ENCODE measurements at regions not wholly inside any gene's neighbourhood (a gene's known extent, or its start where the extent isn't known, plus 50 kb on each side); places are given as distances from the start of the nearest gene placed in this dataset.
A peak's percentile ranks its signal among the peaks of the same experiment; 100 is the strongest.

DNA sequence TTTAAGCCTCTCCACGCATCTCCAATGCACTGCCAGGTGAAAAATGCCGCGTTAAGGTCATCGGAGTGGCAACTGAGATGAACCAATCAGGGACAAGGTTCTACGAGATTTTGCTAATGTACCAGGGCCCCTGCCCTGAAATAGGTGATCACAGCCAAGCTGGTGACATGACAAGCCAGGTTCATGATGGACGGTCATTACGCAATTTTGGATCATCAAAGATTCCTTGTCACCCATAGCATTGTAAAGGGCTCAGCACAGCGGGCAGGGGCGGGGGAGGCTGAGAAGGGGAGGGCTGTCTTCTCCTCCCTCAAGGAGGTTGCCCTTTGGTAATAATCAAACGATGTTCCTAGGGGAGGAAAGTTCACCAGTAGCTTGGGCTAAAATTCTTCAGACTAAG, 475.5 kb downstream of the NPHP4 start:
- DNase-seq (ENCODE audit: low read depth), result no peak
- TF ChIP-seq, protein P1, sequence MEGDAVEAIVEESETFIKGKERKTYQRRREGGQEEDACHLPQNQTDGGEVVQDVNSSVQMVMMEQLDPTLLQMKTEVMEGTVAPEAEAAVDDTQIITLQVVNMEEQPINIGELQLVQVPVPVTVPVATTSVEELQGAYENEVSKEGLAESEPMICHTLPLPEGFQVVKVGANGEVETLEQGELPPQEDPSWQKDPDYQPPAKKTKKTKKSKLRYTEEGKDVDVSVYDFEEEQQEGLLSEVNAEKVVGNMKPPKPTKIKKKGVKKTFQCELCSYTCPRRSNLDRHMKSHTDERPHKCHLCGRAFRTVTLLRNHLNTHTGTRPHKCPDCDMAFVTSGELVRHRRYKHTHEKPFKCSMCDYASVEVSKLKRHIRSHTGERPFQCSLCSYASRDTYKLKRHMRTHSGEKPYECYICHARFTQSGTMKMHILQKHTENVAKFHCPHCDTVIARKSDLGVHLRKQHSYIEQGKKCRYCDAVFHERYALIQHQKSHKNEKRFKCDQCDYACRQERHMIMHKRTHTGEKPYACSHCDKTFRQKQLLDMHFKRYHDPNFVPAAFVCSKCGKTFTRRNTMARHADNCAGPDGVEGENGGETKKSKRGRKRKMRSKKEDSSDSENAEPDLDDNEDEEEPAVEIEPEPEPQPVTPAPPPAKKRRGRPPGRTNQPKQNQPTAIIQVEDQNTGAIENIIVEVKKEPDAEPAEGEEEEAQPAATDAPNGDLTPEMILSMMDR (conservative IDR thresholded peaks at IDR 0.05; ENCODE audit: low read length), result no peak
- no peak overlapping the region for H3K4me3 ChIP-seq (ENCODE audit: low read length)

DNA sequence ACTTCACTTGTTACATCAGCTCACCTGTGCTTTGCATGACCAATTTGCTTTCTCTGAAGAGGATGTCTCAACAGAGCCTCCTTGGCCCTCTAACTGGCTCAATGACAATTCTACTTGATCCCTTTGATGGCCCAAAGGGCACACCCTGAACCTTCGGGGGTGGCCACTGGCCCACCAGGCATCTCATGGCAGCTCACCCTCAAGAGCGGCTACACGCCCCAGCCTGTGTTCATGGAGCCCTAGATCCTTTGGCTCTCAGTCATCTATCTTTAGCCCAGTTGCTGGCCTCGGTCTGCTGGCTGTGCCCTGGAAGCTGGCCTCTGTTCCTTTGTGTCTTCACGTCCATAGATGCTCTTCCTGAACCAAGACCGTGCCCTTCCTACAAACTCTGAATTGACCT, 476.7 kb downstream of the NPHP4 start:
- H3K4me3 ChIP-seq (ENCODE audit: low read length), result no peak overlapping the region
- TF ChIP-seq, protein P1 (conservative IDR thresholded peaks at IDR 0.05; ENCODE audit: low read length), result no peak
- DNase-seq (ENCODE audit: low read depth), result no peak

GRCh38 chr1:5514527-5515183, 477.6 kb downstream of the NPHP4 start:
- DNase-seq (ENCODE audit: low read depth), result peak; percentile 24
- TF ChIP-seq, protein P1 (conservative IDR thresholded peaks at IDR 0.05; ENCODE audit: low read length), result peak; percentile 93
- no peak overlapping the region for H3K4me3 ChIP-seq (ENCODE audit: low read length)

DNA sequence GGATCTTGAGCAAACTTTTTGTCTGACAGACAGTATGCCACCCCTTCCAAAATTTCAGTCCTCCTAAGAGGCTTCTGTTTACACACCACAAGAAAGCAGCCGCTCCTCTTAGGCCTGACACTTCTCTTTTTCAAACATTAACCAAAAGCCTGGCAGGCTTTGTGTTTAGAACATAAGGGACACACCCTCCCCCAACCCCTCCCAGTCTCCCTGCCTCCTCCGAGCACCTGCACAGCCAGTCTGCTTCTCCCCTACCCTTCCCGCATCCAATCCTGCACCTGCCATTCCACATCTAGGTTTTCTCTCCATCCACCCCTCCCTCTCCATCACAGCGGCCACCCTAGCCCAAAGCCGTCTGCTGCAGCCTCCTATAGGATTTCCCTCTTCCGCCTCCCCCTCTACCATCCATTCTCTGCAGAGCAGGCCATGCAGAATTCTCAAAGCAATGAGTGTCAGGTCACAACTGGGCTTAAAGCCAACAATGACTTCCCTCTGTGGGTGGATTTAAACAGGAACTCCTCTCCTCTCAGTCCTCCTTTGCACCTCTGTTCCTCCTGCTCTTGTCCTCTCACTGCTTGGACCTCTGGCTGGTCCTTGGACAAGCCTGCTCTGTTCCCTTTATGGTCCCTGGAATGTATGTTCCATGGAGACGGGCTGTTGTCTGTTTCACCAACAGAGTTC, 478.2 kb downstream of the NPHP4 start:
- TF ChIP-seq, protein P1 (conservative IDR thresholded peaks at IDR 0.05; ENCODE audit: low read length), result no peak
- no peak for DNase-seq (ENCODE audit: low read depth)

GRCh38 chr1:5513179-5513578, 479.0 kb downstream of the NPHP4 start:
- no peak overlapping the region for H3K4me3 ChIP-seq (ENCODE audit: low read length)
- no peak for DNase-seq (ENCODE audit: low read depth)
- TF ChIP-seq, protein P1 (conservative IDR thresholded peaks at IDR 0.05; ENCODE audit: low read length), result no peak

More for the DNA sequence above, 478.2 kb downstream of the NPHP4 start:
- H3K4me3 ChIP-seq (ENCODE audit: low read length), result no peak overlapping the region

DNA sequence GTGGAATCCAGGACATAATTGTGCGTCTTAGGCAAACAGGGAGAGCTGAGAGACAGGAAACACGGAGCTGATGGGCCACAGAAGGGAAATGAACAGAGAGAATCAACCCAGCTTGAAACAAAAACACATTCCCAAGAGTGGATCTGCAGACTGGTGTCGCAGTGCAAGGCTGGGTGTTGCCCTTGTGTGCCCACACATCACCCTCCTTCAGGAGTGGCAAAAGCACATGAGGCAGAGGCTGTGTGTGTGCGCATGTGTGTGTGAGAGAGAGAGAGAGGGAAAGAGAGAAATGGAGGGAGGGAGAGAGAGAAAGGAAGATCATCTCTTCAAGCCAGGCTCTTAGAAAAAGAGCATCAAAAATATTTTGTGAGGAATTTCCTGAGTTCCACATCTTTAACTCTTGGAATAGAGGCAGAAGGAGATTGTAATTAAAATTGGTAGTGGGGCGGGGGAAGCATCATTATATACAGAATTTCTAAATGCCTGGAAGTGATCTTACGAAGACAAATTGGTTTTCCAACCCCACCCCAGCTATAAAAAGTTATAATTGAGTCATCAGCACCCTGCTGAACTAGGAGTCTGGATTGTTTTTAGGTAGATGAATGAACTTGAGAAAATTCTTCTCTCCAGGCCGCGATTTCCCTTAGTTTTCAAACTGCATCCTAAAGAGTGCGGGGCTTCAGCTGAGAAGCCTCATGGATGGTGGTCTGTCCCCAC, 480.7 kb downstream of the NPHP4 start:
- TF ChIP-seq, protein P1 (conservative IDR thresholded peaks at IDR 0.05; ENCODE audit: low read length), result no peak
- no peak for DNase-seq (ENCODE audit: low read depth)

More for the DNA sequence above, 480.7 kb downstream of the NPHP4 start:
- no peak overlapping the region for H3K4me3 ChIP-seq (ENCODE audit: low read length)
